ENCODE measurements at regions not wholly inside any gene's neighbourhood (a gene's known extent, or its start where the extent isn't known, plus 50 kb on each side); places are given as distances from the start of the nearest gene placed in this dataset.

DNA sequence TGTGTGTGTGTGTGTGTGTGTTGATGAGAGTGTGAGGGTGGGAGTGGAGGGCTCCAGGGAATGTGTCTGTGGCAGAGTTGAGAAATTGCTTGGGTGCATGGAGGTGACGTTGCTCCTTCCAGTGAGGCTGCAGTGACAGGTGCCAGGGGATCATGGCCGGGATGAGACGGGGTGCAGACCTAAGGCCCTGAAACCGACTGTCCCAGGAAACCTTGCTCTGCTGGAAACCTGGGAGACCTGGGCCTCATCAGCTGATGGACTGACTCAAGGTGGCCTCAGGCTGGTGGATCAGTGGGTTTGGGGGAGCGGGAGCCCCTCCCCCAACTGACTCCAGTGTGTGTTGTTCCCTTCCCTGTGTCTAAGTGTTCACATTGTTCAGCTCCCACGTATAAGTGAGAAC, 56.6 kb downstream of the INHBB start:
- H3K36me3 ChIP-seq (ENCODE audit: control insufficient read depth, insufficient read depth, low read length) = no peaks in the 10 kb centered on the region
- H3K9ac ChIP-seq (ENCODE audit: insufficient read depth in 1 of 2, low read depth in 2 of 2, low read length in 2 of 2) = no peak overlapping the region
- H3K4me2 ChIP-seq (ENCODE audit: insufficient read depth, low read length) = no peak overlapping the region
- H3K27me3 ChIP-seq (ENCODE audit: control insufficient read depth in 2 of 2, insufficient read depth in 2 of 2, low read length in 2 of 2) = peaks cover 8 to 43% of the 10 kb centered on the region in 2 experiments; a peak in 4 of 5 replicates
- DNase-seq (ENCODE audit: extremely low read depth in 1 of 4, low spot score in 3 of 4) (no peak), ATAC-seq (no peak), FAIRE-seq (no peak)
- H3K4me3 ChIP-seq = no peak overlapping the region
- H3K4me1 ChIP-seq (replicated peaks in 1 of 2; ENCODE audit: control insufficient read depth in 2 of 2, insufficient read depth in 2 of 2, low read length in 2 of 2) = peaks cover 0 to under 1% of the 10 kb centered on the region in 2 experiments; a peak in 2 of 5 replicates
- WGBS (ENCODE audit: insufficient coverage, low coverage, missing lambda C conversion rate) = 2% methylated on average over 6 of the region's 6 CpGs
- CTCF ChIA-PET (ENCODE audit: low intra/inter-chr PET ratio) = no interaction called here
- H2AFZ ChIP-seq (ENCODE audit: low read depth, low read length) = no peak overlapping the region
- TF ChIP-seq, protein P1, sequence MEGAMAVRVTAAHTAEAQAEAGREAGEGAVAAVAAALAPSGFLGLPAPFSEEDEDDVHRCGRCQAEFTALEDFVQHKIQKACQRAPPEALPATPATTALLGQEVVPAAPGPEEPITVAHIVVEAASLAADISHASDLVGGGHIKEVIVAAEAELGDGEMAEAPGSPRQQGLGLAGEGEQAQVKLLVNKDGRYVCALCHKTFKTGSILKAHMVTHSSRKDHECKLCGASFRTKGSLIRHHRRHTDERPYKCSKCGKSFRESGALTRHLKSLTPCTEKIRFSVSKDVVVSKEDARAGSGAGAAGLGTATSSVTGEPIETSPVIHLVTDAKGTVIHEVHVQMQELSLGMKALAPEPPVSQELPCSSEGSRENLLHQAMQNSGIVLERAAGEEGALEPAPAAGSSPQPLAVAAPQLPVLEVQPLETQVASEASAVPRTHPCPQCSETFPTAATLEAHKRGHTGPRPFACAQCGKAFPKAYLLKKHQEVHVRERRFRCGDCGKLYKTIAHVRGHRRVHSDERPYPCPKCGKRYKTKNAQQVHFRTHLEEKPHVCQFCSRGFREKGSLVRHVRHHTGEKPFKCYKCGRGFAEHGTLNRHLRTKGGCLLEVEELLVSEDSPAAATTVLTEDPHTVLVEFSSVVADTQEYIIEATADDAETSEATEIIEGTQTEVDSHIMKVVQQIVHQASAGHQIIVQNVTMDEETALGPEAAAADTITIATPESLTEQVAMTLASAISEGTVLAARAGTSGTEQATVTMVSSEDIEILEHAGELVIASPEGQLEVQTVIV (CRISPR knock-in tag; IDR thresholded peaks at IDR 0.05; ENCODE audit: borderline replicate concordance) = no peak
- TF ChIP-seq NFE2L1 (tag; IDR thresholded peaks at IDR 0.05; ENCODE audit: borderline replicate concordance, low read depth) = no peak
- no peak for TF ChIP-seq LCOR (CRISPR knock-in tag; IDR thresholded peaks at IDR 0.05)
- TF ChIP-seq ZNF12 (CRISPR knock-in tag; IDR thresholded peaks at IDR 0.05) = no peak
- no peak for TF ChIP-seq DLX4 (CRISPR knock-in tag; IDR thresholded peaks at IDR 0.05)
- TF ChIP-seq ELF2 (CRISPR knock-in tag; IDR thresholded peaks at IDR 0.05) = no peak
- TF ChIP-seq CHD2 (IDR thresholded peaks at IDR 0.05; ENCODE audit: low read depth, low read length) = no peak
- TF ChIP-seq ZNF316 (IDR thresholded peaks at IDR 0.05) = no peak
- no peak for TF ChIP-seq MBD2 (IDR thresholded peaks at IDR 0.05; ENCODE audit: borderline replicate concordance, low read depth)
- TF ChIP-seq TAL1 (IDR thresholded peaks at IDR 0.05) = no peak
- no peak for TF ChIP-seq PRMT5 (CRISPR knock-in tag; IDR thresholded peaks at IDR 0.05)
- no peak for TF ChIP-seq MTA3 (IDR thresholded peaks at IDR 0.05; ENCODE audit: borderline replicate concordance)
- no peak for TF ChIP-seq GATAD2B (IDR thresholded peaks at IDR 0.05; ENCODE audit: borderline replicate concordance)
- no peak for TF ChIP-seq KDM5B (IDR thresholded peaks at IDR 0.05; ENCODE audit: insufficient replicate concordance, low read depth, low read length)
- no peak for TF ChIP-seq ZNF24 (IDR thresholded peaks at IDR 0.05)
- no peak for TF ChIP-seq FIP1L1 (IDR thresholded peaks at IDR 0.05; ENCODE audit: low read depth, low read length, poor library complexity, severe bottlenecking)
- TF ChIP-seq PKNOX1 (IDR thresholded peaks at IDR 0.05) = no peak
- H3K9me3 ChIP-seq (replicated peaks; ENCODE audit: control insufficient read depth, insufficient read depth, low read depth, low read length) = no peaks in the 10 kb centered on the region
- H3K79me2 ChIP-seq (ENCODE audit: control insufficient read depth, insufficient read depth, low read length) = no peaks in the 10 kb centered on the region
- POLR2A ChIA-PET = no interaction called here
- intact Hi-C loops (cut with micrococcal nuclease) = no loop called here
- no peaks in the 10 kb centered on the region for H3K9me1 ChIP-seq (ENCODE audit: control insufficient read depth, insufficient read depth, low read length)
- in situ Hi-C loops (cut with MboI) = no loop called here
- BruUV-seq (replicated peaks) = no TSS peak
- no peak overlapping the region for H3K27ac ChIP-seq (ENCODE audit: extremely low read depth, low read depth, low read length)
- H4K20me1 ChIP-seq (replicated peaks; ENCODE audit: control insufficient read depth, insufficient read depth, low read length) = 0 out of 2 replicates have a peak, but pooled peaks cover 3% of the 10 kb centered on the region
